GM12892 (cell line): ENCODE measurements at regions not wholly inside any gene's neighbourhood (a gene's known extent, or its start where the extent isn't known, plus 50 kb on each side); places are given as distances from the start of the nearest gene placed in this dataset.

Experiments used
- POLR2A ChIP-seq: IDR thresholded peaks from 2 replicates; pipeline ENCODE4 v1.6.1; 2011; ENCODE audit warnings: low read depth, low read length, control low read depth
- POLR2AphosphoS5 ChIP-seq: IDR thresholded peaks from 2 replicates; pipeline ENCODE4 v1.6.1; 2011; ENCODE audit warnings: low read depth, low read length, control low read depth
- TAF1 ChIP-seq: IDR thresholded peaks from 2 replicates; pipeline ENCODE4 v1.6.1; 2011; ENCODE audit warnings: low read depth, mild to moderate bottlenecking, control low read depth, low read length, borderline replicate concordance

GRCh38 chr6:112665815-112666214, 318.7 kb downstream of the RFPL4B start:
- TF ChIP-seq POLR2A, result no peak
- TF ChIP-seq POLR2AphosphoS5, result no peak
- TF ChIP-seq TAF1, result no peak
